ENCODE measurements at regions not wholly inside any gene's neighbourhood (a gene's known extent, or its start where the extent isn't known, plus 50 kb on each side); places are given as distances from the start of the nearest gene placed in this dataset.

GRCh38 chr1:175864625-175865024 is 121.2 kb upstream of the TNR start:
- DNase-seq = no peak

GRCh38 chr1:175864183-175864582 is 120.8 kb upstream of the TNR start:
- DNase-seq = no peak

DNA sequence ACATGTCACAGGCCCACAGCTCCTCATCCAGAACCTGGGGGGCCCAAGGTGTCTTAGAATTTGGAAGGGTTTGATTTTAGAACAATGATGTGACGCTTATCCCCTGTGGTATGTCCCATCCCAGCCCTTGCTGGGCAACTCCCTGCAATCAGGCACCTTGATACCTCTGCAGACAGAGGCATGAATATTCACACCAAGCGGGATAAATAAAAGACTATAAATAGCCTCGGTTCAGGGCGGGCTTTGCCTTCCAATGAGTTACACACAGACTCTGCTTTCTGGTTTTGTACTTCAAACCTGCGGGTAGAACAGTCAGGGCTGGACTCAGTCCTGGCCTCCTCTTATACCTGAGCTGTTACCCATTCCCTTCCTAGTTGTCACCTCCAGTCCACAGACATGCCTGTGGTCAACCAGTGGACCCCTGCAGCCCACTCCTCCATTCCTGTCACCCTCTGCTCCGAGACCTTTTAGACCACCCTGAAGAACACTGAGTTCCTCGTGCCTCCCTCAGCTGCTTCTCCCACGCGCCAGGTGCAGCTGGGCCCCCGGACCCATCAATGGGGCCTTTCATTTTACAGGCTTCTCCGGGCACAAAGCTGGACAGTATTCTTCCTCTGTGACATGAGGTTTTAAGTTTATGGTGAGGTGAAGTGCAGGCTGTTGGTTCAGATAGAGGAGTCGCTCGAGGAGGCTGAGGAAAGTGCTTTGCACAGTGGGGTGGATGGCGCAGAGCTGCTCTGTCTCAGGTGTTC is 120.1 kb upstream of the TNR start:
- DNase-seq = no peak

DNA sequence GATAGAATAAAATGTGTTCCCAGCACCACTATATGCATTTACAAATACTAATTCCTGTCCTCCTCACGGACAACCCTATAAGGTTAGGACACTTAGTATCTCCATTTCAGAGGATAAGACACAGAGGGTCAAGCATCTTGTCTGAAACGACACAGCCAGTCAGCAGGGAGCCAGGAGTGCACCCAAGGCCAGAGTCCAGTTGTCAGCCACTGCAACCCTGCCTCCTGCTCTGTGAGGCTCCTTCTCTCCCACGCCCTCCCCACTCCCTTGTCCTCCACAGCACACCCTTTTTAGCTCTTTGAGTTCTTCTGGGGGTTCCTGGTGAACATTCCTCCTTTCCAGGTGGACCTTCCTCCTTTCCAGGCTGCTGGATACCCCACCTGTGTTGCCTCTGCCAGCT is 119.0 kb upstream of the TNR start:
- no peak for DNase-seq

- no peak for DNase-seq
Observed at GRCh38 chr1:175861626-175862367, 118.4 kb upstream of the TNR start.

DNA sequence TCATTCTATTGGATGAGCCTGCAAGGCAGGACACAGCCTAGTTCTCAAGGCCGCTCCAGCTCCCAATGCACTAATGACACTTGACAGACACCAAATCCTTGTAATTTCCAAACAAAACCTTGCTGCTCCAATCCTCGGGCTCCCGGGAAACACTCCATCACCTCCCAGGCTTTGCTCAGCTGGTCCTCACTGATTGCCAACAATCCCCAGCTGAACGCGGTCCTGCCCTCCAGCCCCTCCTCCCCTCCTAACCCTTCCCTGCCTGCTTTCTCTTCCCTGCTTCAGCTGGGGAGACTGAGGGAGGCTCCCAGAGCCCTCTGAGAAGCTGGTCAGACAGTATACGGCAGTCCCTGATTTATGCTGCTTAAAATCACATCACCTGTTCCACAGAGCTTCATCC is 114.4 kb upstream of the TNR start:
- no peak for DNase-seq

DNA sequence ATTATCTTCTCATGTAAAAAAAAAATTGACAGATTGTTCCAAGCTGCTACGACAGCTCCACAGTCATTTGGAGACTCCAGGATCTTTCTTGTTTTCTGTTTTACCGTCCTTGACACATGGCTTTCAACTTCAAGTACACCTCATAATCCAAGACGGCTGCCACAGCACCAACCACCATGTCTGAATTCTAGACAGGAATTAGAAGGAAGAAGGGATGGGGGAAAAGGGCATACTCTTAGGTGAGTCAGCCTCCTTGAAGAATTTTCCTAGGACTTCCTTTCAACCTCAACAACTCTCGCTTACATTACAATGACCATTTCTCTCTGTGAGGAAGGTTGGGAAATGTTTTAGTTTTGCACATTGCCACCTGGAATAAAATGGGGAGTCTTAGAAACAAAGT is 110.3 kb upstream of the TNR start:
- no peak for DNase-seq

DNA sequence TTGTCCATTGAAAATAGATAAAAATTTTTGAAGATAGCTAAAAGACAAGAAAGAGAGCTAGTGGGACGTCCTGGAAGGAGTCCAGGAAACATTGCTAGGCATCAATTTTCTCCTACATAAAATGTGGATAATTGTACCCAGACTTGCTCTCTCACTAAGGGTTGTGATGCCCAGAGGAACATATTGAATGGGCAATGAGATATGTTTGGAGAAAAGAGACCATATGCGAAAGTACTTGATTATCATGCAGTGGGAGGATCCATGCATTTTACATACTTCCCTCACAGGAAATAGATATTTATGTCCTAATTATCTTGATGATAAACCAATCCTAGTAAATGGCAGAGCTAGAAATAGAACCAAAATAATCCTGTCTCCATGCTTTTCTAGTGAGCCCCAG is 108.4 kb upstream of the TNR start:
- DNase-seq = no peak

DNA sequence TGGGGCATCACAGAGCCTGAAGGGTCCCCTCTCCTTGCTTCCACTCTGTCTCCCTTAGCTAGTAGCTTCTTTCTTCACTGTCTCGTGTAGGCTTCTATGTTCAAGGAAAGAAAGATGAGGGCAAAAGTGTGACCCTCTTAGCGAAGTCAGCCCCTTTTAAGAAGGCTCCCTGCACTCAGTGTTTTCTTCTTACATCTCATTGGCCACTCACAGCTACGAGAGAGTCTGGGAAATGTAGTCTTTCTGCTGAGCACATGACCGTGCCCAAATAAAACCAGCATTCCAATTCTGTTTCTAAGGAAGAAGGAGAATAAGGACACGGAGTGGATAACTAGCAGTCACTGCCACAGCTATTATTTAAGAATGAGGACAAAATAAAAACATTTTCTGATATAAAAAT is 104.9 kb upstream of the TNR start:
- DNase-seq = no peak

DNA sequence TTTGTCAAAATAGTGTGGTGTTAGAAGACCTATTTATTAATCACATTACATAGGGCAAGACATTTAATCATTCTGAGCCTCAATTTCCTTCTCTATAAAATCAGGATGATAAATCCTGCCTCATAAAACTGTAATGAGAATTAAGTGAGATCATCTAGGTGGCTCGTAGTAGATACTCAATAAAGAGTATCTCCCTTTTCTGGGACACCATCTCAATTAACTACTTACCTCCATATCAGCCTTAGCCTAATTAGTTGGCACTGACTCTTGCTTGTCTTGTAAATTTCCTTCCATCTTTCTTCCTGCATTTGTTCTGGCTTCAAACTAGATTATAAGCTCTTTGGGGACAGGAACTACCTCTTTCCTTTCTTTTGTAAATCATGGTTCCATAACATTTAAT is 102.6 kb upstream of the TNR start:
- no peak for DNase-seq

DNA sequence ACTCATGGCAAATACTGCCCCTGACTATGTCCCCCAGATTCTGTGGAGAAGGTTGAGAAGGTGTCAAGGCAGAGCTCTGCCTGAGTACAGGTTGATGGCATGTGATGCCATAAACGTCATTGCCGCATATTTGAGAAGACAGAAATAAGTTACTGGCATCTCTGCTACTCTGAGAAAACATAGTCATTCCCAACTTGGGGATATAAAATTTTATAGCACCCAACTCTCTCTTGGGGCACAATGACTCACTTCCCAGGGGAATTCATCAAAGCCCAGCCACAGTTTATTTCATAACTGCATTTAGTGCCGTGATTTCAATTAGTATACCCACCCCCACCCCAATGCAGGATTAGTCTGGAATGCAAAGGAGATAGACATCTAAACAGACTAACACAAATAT is 101.9 kb upstream of the TNR start:
- DNase-seq = no peak

GRCh38 chr1:175844877-175845276 is 101.5 kb upstream of the TNR start:
- no peak for DNase-seq

GRCh38 chr1:175842550-175842949 is 99.2 kb upstream of the TNR start:
- no peak for DNase-seq

GRCh38 chr1:175841738-175842187 is 98.4 kb upstream of the TNR start:
- no peak for DNase-seq

- no peak for DNase-seq
Observed at GRCh38 chr1:175840787-175841186, 97.4 kb upstream of the TNR start.

DNA sequence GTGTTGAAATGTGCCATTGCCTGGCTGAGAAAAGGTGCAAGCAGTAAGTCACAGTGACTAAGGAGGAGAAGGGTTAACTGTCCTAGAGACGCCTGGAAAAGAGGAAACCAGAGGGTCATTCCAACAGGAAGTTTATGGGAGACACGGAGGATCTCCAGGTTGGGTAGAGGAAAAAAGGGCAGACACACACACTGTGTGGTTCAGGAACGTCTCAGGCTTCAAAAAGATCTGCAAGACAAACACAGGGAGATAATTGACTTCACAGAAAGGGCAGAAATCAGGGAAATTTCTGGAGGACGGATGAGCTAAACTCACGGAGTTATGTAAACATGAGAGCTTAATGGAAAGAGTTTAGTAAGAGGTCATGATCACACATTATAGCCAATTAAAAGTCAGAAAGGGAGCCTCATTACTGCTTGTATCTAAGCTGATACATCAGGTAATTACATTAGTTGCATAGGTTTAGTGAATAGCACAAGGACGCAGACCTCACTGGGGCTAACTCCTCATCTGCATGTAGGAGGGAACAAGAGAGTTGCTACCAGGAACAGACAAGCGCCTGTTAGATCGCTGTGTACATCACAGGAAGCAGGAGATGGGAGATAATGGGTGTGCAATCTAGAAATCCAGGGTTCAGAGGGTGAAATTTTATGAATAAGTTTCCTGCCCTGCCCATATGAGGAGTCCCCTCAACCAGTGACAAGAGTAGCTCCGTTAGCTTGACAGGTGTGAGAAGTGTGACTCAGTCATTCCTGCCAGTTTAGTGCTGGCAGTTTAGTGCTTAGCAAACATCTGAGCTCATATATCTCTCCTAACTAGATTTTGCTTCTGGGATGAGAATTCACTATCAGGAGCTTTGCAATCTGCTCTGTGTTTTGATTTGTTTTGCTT is 96.6 kb upstream of the TNR start:
- DNase-seq = no peak

- DNase-seq = no peak
Observed at GRCh38 chr1:175834597-175834996, 91.2 kb upstream of the TNR start.

- DNase-seq = no peak
Observed at GRCh38 chr1:175833951-175834350, 90.6 kb upstream of the TNR start.

- no peak for DNase-seq
Observed at GRCh38 chr1:175833502-175833901, 90.1 kb upstream of the TNR start.

DNA sequence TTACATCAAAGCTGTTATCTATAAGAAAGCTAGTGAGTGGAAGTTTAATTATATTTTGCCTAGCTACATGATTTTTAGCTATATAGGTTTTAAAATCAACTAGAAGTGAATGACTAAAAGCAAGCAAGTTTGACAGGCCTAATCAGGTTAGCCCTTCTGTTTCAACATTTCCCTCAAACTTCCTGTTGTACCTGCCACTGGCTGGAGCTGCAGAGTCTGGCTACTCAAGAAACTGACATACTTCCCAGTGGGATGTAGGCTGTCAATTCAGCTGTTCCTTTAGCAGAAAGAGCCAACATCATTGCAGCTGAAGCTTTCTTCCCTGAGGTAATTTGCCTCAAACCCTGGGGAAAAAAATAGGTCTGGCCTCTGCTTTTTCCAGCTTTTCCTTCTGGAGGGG is 87.1 kb upstream of the TNR start:
- no peak for DNase-seq

GRCh38 chr1:175829845-175830244 is 86.5 kb upstream of the TNR start:
- DNase-seq = no peak

DNA sequence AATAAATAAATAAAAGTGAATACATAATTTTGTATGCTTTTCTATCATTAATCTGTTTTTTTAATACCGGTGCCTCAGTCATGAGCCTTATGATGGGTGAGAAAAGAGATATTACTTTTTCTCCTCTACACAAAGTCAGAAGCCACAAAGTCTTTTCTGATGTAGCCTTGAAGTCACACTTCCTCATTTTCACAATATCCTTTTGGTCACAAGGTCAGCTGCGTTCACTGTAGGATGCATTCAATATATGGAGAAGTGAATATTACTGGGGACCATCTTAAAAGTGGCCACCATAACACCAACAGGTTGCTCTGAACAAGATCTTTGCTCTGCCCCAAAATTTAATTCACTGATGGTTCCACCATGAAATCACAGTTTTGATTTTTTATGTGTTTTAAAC is 83.3 kb upstream of the TNR start:
- no peak for DNase-seq

GRCh38 chr1:175824079-175824478 is 80.7 kb upstream of the TNR start:
- no peak for DNase-seq

DNA sequence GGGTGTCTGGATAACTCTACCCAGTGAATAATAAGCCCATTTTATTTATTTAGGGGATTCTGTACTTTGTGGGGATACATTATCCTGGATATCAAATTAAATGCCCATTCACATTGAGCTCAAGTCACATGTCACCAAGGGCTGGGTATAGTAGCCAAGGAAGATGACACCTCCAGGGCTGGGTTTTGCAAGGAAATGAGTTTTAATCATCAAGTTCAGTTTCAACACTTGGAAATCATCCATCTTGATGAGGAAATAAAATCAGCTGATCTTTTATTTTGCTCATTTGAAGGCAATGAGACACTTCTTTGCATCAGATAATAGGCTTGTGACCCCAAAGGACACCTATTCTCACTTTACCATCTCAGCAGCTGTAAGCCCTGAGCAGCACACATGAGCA is 80.0 kb upstream of the TNR start:
- DNase-seq = no peak
